Esophagus muscularis mucosa (tissue), 4 donors: ENCODE measurements at regions not wholly inside any gene's neighbourhood (a gene's known extent, or its start where the extent isn't known, plus 50 kb on each side); places are given as distances from the start of the nearest gene placed in this dataset.
A peak's percentile ranks its signal among the peaks of the same experiment; 100 is the strongest.

Experiments used
- DNase-seq: peaks from one replicate; pipeline ENCODE4 v3.0.0-alpha.2; 2017; ENCODE audit errors: extremely low spot score
- H3K27ac ChIP-seq, 4 donors: fragments of 200-600 bp; sonication (generic); replicated peaks in 1 of 4; 1 replicate in 3 of 4; 2 replicates in 1 of 4; pipeline ENCODE4 v1.5.1; 2016 to 2019; ENCODE audit warnings: mild to moderate bottlenecking in 1 of 4
- H3K27me3 ChIP-seq, 4 donors: fragments of 200-600 bp; sonication (generic); one replicate each; pipeline versions ENCODE4 v1.5.1 to v1.6.0; 2016 to 2019
- H3K36me3 ChIP-seq, 4 donors: fragments of 200-600 bp; sonication (generic); one replicate each; pipeline ENCODE4 v1.5.1; 2016 to 2019
- H3K4me1 ChIP-seq, 4 donors: fragments of 200-600 bp; sonication (generic); one replicate each; pipeline ENCODE4 v1.5.1; 2016 to 2019
- H3K4me3 ChIP-seq, 4 donors: fragments of 200-600 bp; sonication (generic); 1 replicate in 2 of 4; 2 replicates in 2 of 4; pipeline ENCODE4 v1.5.1; 2016 to 2019; ENCODE audit warnings: mild to moderate bottlenecking in 4 of 4, moderate library complexity in 1 of 4
- H3K9me3 ChIP-seq, 4 donors: fragments of 200-600 bp; sonication (generic); 1 replicate in 3 of 4; 2 replicates in 1 of 4; pipeline ENCODE4 v1.5.1; 2016 to 2019
- CTCF ChIP-seq, 3 experiments: fragments of 200-600 bp in 2 of 3; fragments of 450-650 bp in 1 of 3; sonication (generic) in 2 of 3; IDR thresholded peaks; one replicate each; pipeline ENCODE4 v1.5.1; 2017 to 2019; ENCODE audit warnings: antibody characterized with exemption in 3 of 3, mild to moderate bottlenecking in 2 of 3, moderate library complexity in 1 of 3
- EP300 ChIP-seq: sonication (generic); formaldehyde crosslinking; IDR thresholded peaks from one replicate; pipeline ENCODE4 v1.6.1; 2017; ENCODE audit warnings: antibody characterized with exemption
- POLR2A ChIP-seq: fragments of 450-650 bp; IDR thresholded peaks from one replicate; pipeline ENCODE4 v1.6.1; 2017; ENCODE audit warnings: antibody characterized with exemption, moderate library complexity, mild to moderate bottlenecking, low read depth
- POLR2AphosphoS5 ChIP-seq, 2 donors: sonication (generic); formaldehyde crosslinking; IDR thresholded peaks; one replicate each; pipeline ENCODE4 v1.6.1; 2017; ENCODE audit warnings: antibody characterized with exemption in 2 of 2
- WGBS: methylation state at CpG from one replicate; pipeline ENCODE4 v1.1.5; 2018; 5-methylcytosine and 5-hydroxymethylcytosine counted together
- intact Hi-C: fragments of 100-400 bp; cut with DNase I; formaldehyde crosslinking; loops from one replicate; pipeline ENCODE4 v1.15.1; 2023

- Histone ChIP-seq H3K4me1 (no peaks in the 10 kb centered on the region), H3K27me3 (no peaks in the 10 kb centered on the region), H3K9me3 (no peaks in the 10 kb centered on the region), H3K36me3 (no peaks in the 10 kb centered on the region), H3K4me3 (no peak overlapping the region), H3K27ac (no peak overlapping the region)
- TF ChIP-seq CTCF (IDR thresholded peaks at IDR 0.05) = peak in 1 of 3 experiments; percentile 23
- TF ChIP-seq POLR2AphosphoS5 (IDR thresholded peaks at IDR 0.05) = no peak
- intact Hi-C loops = no loop called here
- 64% methylated on average over 4 of the region's 4 CpGs for WGBS
- DNase-seq = no peak
Measured at GRCh38 chr13:78806457-78806856, 147.5 kb upstream of the OBI1 start.

DNA sequence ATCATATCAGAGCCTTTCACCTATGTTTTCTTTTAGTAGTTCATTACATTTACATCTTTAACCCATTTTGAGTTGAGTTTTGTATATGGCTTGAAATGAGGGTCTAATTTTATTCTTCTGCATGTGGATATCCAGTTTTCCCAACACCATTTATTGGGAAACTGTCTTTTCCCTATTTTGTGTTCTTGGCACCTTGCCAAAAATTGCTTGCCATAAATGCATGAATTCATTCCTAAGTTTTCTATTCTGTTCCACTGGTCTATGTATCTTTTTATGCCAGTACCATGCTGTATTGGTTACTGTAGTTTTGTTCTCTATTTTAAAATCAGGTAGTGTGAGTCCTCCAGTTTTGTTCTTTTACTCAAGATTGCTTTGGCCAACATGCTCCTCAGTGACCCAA, 144.0 kb upstream of the OBI1 start:
- DNase-seq = no peak
- Histone ChIP-seq H3K36me3 (no peaks in the 10 kb centered on the region), H3K9me3 (peaks cover 0 to 3% (median 0%) of the 10 kb centered on the region in 4 donors), H3K4me1 (no peaks in the 10 kb centered on the region), H3K4me3 (no peak overlapping the region), H3K27ac (no peak overlapping the region), H3K27me3 (no peaks in the 10 kb centered on the region)
- intact Hi-C loops = no loop called here
- TF ChIP-seq POLR2AphosphoS5 (IDR thresholded peaks at IDR 0.05) (no peak), CTCF (IDR thresholded peaks at IDR 0.05) (no peak), POLR2A (no peak), EP300 (no peak)

DNA sequence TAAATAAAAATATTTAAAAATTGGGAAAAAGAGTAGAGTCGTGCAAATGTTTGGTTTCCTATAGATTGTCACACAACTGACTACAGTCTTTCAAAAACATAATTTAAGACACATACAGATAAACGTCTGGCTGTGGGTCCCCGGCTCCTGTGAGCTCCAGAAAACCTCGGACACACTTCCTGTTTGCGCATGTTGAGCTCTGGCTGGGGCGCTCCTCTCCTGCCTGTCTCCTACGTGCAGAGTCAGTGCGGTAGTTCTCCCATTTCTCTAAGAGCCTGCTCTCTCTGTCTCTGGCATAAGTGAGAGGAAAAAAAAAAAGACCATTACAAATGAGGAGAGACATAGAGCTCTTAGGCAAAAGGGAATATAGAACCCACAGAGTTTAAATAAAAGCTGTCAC, 128.2 kb upstream of the OBI1 start:
- Histone ChIP-seq H3K27me3 (peaks cover 0 to 3% (median 0%) of the 10 kb centered on the region in 4 donors), H3K4me1 (no peaks in the 10 kb centered on the region), H3K9me3 (no peaks in the 10 kb centered on the region), H3K27ac (no peak overlapping the region), H3K36me3 (no peaks in the 10 kb centered on the region), H3K4me3 (no peak overlapping the region)
- intact Hi-C loops = no loop called here
- WGBS = 19% methylated on average over 8 of the region's 8 CpGs
- DNase-seq = no peak
- TF ChIP-seq POLR2A = no peak
- TF ChIP-seq CTCF (IDR thresholded peaks at IDR 0.05) = no peak
- no peak for TF ChIP-seq POLR2AphosphoS5 (IDR thresholded peaks at IDR 0.05)
- no peak for TF ChIP-seq EP300

DNA sequence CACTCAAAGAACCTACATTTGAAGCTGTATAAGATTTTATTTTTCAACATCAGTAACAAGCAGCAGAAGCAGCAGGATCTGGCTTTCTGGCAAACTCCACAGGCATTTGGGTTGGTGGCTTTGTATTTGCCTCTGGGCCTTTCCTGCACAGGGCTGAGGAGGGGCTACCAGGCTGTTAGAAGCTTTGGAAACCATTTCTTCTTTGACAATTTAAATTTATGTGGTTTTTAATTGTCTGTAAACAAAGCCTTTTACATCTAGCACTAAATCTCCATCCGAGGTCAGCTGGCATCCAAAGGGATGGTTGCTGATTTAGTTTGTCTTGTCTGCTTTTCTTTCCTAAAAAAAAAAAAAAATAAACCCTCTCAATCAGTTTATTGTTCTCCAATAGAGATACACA, 127.5 kb upstream of the OBI1 start:
- TF ChIP-seq CTCF (IDR thresholded peaks at IDR 0.05) = no peak
- TF ChIP-seq POLR2A = no peak
- no peak for TF ChIP-seq POLR2AphosphoS5 (IDR thresholded peaks at IDR 0.05)
- TF ChIP-seq EP300 = no peak
- H3K27me3 ChIP-seq = peaks cover 0 to 3% (median 0%) of the 10 kb centered on the region in 4 donors
- no peaks in the 10 kb centered on the region for H3K36me3 ChIP-seq
- no peak overlapping the region for H3K27ac ChIP-seq
- H3K9me3 ChIP-seq = no peaks in the 10 kb centered on the region
- no peaks in the 10 kb centered on the region for H3K4me1 ChIP-seq
- no peak for DNase-seq
- 18% methylated on average over 1 of the region's 1 CpG for WGBS
- H3K4me3 ChIP-seq = no peak overlapping the region
- intact Hi-C loops = no loop called here

DNA sequence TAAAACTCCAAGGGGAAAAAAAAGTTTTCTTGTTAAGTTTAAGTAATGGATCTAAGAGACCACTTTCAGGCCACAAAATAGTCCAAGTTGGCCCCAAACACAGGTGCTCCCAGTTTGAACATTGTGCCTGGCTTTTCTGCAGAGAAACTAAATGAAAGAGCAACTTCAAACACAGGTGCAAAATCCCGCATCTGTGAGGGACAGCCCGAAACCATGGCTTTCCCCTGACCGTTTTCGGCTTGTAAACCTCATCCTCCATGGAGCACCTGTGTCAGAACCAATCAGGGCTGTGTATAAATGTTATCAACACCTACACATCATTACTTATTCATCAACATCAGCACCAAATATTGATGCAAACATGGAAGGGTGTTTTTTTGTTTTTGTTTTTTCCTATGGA, 126.8 kb upstream of the OBI1 start:
- H3K27me3 ChIP-seq = peaks cover 0 to 3% (median 0%) of the 10 kb centered on the region in 4 donors
- no peaks in the 10 kb centered on the region for H3K4me1 ChIP-seq
- 81% methylated on average over 4 of the region's 4 CpGs for WGBS
- intact Hi-C loops = no loop called here
- TF ChIP-seq CTCF (IDR thresholded peaks at IDR 0.05) (no peak), POLR2AphosphoS5 (IDR thresholded peaks at IDR 0.05) (no peak), POLR2A (no peak), EP300 (no peak)
- no peak for DNase-seq
- H3K4me3 ChIP-seq = no peak overlapping the region
- no peaks in the 10 kb centered on the region for H3K36me3 ChIP-seq
- H3K27ac ChIP-seq = no peak overlapping the region
- no peaks in the 10 kb centered on the region for H3K9me3 ChIP-seq
